ENCODE measurements at regions not wholly inside any gene's neighbourhood (a gene's known extent, or its start where the extent isn't known, plus 50 kb on each side); places are given as distances from the start of the nearest gene placed in this dataset.

GRCh38 chr11:90564531-90564930 lies 341.7 kb upstream of the CHORDC1 start:
- ATAC-seq (ENCODE audit: low read depth) = no peak
- no peak overlapping the region for H3K27ac ChIP-seq (ENCODE audit: poor library complexity, severe bottlenecking)
- no peak overlapping the region for H3K4me3 ChIP-seq (ENCODE audit: severe bottlenecking)
- no peaks in the 10 kb centered on the region for H3K27me3 ChIP-seq (ENCODE audit: insufficient read depth, poor library complexity, severe bottlenecking)
- no peaks in the 10 kb centered on the region for H3K36me3 ChIP-seq (ENCODE audit: low read depth)
- TF ChIP-seq CTCF (IDR thresholded peaks at IDR 0.05; ENCODE audit: poor library complexity, severe bottlenecking) = no peak
- no peaks in the 10 kb centered on the region for H3K9me3 ChIP-seq (ENCODE audit: severe bottlenecking)
- DNase-seq (ENCODE audit: low spot score) = no peak
- no peaks in the 10 kb centered on the region for H3K4me1 ChIP-seq (ENCODE audit: insufficient read depth, poor library complexity, severe bottlenecking)

- ATAC-seq (ENCODE audit: low read depth) = no peak
- Histone ChIP-seq H3K4me1 (ENCODE audit: insufficient read depth, poor library complexity, severe bottlenecking) (no peaks in the 10 kb centered on the region), H3K9me3 (ENCODE audit: severe bottlenecking) (no peaks in the 10 kb centered on the region), H3K36me3 (ENCODE audit: low read depth) (no peaks in the 10 kb centered on the region), H3K4me3 (ENCODE audit: severe bottlenecking) (no peak overlapping the region), H3K27me3 (ENCODE audit: insufficient read depth, poor library complexity, severe bottlenecking) (no peaks in the 10 kb centered on the region), H3K27ac (ENCODE audit: poor library complexity, severe bottlenecking) (no peak overlapping the region)
- no peak for TF ChIP-seq CTCF (IDR thresholded peaks at IDR 0.05; ENCODE audit: poor library complexity, severe bottlenecking)
- peak; percentile 26 for DNase-seq (ENCODE audit: low spot score)
These were observed 335.5 kb upstream of the CHORDC1 start for GRCh38 chr11:90558328-90558865.

DNA sequence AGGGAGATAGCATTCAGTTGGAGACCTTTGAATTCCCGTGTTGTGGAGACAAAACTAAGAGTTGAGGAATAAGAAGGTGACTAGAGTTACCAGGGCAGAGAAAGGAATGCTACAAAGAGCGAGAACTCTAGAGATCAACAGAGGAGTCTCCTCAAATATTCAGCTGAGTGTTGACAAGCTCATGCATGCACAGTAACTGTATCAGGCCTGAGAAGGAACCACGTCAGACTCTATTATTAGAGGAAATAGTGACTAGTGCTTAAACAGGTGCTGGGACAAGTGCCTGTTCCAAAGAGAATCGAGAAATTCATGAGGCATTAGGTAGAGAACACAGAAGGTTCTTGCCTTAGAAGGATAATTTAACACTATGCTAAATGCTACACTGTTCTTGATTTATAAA lies 333.8 kb upstream of the CHORDC1 start:
- Histone ChIP-seq H3K27me3 (ENCODE audit: insufficient read depth, poor library complexity, severe bottlenecking) (no peaks in the 10 kb centered on the region), H3K36me3 (ENCODE audit: low read depth) (no peaks in the 10 kb centered on the region), H3K4me1 (ENCODE audit: insufficient read depth, poor library complexity, severe bottlenecking) (no peaks in the 10 kb centered on the region), H3K9me3 (ENCODE audit: severe bottlenecking) (no peaks in the 10 kb centered on the region), H3K4me3 (ENCODE audit: severe bottlenecking) (no peak overlapping the region), H3K27ac (ENCODE audit: poor library complexity, severe bottlenecking) (no peak overlapping the region)
- DNase-seq (ENCODE audit: low spot score) (no peak), ATAC-seq (ENCODE audit: low read depth) (peak; percentile 58; the same call in 2 of the 3 replicates)
- TF ChIP-seq CTCF (IDR thresholded peaks at IDR 0.05; ENCODE audit: poor library complexity, severe bottlenecking) = no peak

- no peak overlapping the region for H3K27ac ChIP-seq (ENCODE audit: poor library complexity, severe bottlenecking)
- TF ChIP-seq CTCF (IDR thresholded peaks at IDR 0.05; ENCODE audit: poor library complexity, severe bottlenecking) = no peak
- no peaks in the 10 kb centered on the region for H3K36me3 ChIP-seq (ENCODE audit: low read depth)
These were observed 333.2 kb upstream of the CHORDC1 start for GRCh38 chr11:90556026-90556425.

DNA sequence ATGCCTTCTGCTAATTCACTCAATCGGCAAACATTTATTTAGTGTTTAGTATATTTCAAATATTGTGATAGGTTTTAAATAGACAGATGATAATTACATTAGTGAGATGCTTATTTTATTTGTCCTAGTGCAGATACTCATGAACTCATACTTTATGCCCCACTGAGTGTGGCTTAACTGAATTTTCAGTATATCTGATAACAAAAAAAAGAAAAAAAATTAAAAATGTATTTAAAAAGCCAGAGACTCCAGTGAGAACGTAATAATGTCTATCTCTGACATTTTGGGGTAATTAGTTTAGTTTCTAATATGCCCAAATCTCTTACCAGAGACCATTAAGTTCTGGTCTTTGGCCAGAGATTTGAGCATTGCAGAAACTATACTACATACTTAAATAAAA lies 332.6 kb upstream of the CHORDC1 start:
- ATAC-seq (ENCODE audit: low read depth) (no peak), DNase-seq (ENCODE audit: low spot score) (no peak)
- Histone ChIP-seq H3K4me3 (ENCODE audit: severe bottlenecking) (no peak overlapping the region), H3K36me3 (ENCODE audit: low read depth) (no peaks in the 10 kb centered on the region), H3K27me3 (ENCODE audit: insufficient read depth, poor library complexity, severe bottlenecking) (no peaks in the 10 kb centered on the region), H3K9me3 (ENCODE audit: severe bottlenecking) (no peaks in the 10 kb centered on the region), H3K4me1 (ENCODE audit: insufficient read depth, poor library complexity, severe bottlenecking) (no peaks in the 10 kb centered on the region), H3K27ac (ENCODE audit: poor library complexity, severe bottlenecking) (no peak overlapping the region)
- no peak for TF ChIP-seq CTCF (IDR thresholded peaks at IDR 0.05; ENCODE audit: poor library complexity, severe bottlenecking)

More at GRCh38 chr11:90556026-90556425, 333.2 kb upstream of the CHORDC1 start:
- H3K4me3 ChIP-seq (ENCODE audit: severe bottlenecking) = no peak overlapping the region
- no peaks in the 10 kb centered on the region for H3K4me1 ChIP-seq (ENCODE audit: insufficient read depth, poor library complexity, severe bottlenecking)
- no peaks in the 10 kb centered on the region for H3K27me3 ChIP-seq (ENCODE audit: insufficient read depth, poor library complexity, severe bottlenecking)
- no peak for ATAC-seq (ENCODE audit: low read depth)
- DNase-seq (ENCODE audit: low spot score) = no peak
- H3K9me3 ChIP-seq (ENCODE audit: severe bottlenecking) = no peaks in the 10 kb centered on the region
